A673 (cell line): ENCODE measurements at regions not wholly inside any gene's neighbourhood (a gene's known extent, or its start where the extent isn't known, plus 50 kb on each side); places are given as distances from the start of the nearest gene placed in this dataset.
"Not testable (repeated sequence)": the region's sequence is repeated elsewhere in the genome, so short reads cannot be mapped to it uniquely, and the experiment has no call there.

Experiments
- BruUV-seq: library from RNA; stranded (reverse); fragments of 400-500 nt; replicated peaks from 2 replicates; lab custom pipeline; 2021; lab: Mats Ljungman, UMichigan
- CTCF ChIA-PET: fragments of 300-600 bp; sonication (Branson Sonifier 250); formaldehyde crosslinking; loops from one replicate; lab custom pipeline; 2022; ENCODE audit warnings: antibody characterized with exemption; lab: Charles Lee
- POLR2A ChIA-PET: fragments of 300-600 bp; sonication (Branson Sonifier 250); formaldehyde crosslinking; loops from one replicate; lab custom pipeline; 2022; ENCODE audit warnings: antibody characterized with exemption; ENCODE audit not compliant: low non-redundant PET; lab: Charles Lee
- DNase-seq: peaks from one replicate; pipeline ENCODE4 v3.0.0-alpha.2; 2015; ENCODE audit warnings: low spot score
- H3K27ac ChIP-seq: fragments of 200-600 bp; sonication (generic); 2 replicates; pipeline ENCODE4 v1.5.1; 2016; ENCODE audit warnings: mixed run types, low read depth, mild to moderate bottlenecking, mixed read lengths, antibody characterized with exemption, low read length; ENCODE audit not compliant: poor library complexity, severe bottlenecking
- H3K27me3 ChIP-seq: fragments of 200-600 bp; sonication (generic); replicated peaks from 2 replicates; pipeline ENCODE4 v1.6.1; 2017; ENCODE audit warnings: mixed run types, low read depth, mild to moderate bottlenecking, mixed read lengths, antibody characterized with exemption, low read length; ENCODE audit not compliant: insufficient read depth, poor library complexity
- H3K36me3 ChIP-seq: fragments of 200-600 bp; sonication (generic); 2 replicates; pipeline ENCODE4 v1.6.1; 2016; ENCODE audit warnings: mixed run types, mild to moderate bottlenecking, mixed read lengths, antibody characterized with exemption, low read length; ENCODE audit not compliant: insufficient read depth, poor library complexity, severe bottlenecking
- H3K4me1 ChIP-seq: fragments of 200-600 bp; sonication (generic); 2 replicates; pipeline ENCODE4 v1.6.1; 2017; ENCODE audit warnings: mixed run types, mild to moderate bottlenecking, mixed read lengths, antibody characterized with exemption, low read length; ENCODE audit not compliant: insufficient read depth, poor library complexity, severe bottlenecking
- H3K4me3 ChIP-seq: fragments of 200-600 bp; sonication (generic); 2 replicates; pipeline ENCODE4 v1.5.1; 2016; ENCODE audit warnings: low read depth, mixed run types, mild to moderate bottlenecking, mixed read lengths, low read length; ENCODE audit not compliant: poor library complexity, severe bottlenecking
- H3K9me3 ChIP-seq: fragments of 200-600 bp; sonication (generic); 2 replicates; pipeline ENCODE4 v1.6.1; 2016; ENCODE audit warnings: mixed run types, low read depth, mild to moderate bottlenecking, mixed read lengths, antibody characterized with exemption, low read length; ENCODE audit not compliant: poor library complexity, severe bottlenecking
- EZH2 ChIP-seq: fragments of 200-600 bp; sonication (generic); IDR thresholded peaks from 2 replicates; pipeline ENCODE4 v1.6.1; 2017; ENCODE audit warnings: borderline replicate concordance, low read depth, mild to moderate bottlenecking, mixed read lengths, antibody characterized with exemption, low read length; ENCODE audit not compliant: poor library complexity, severe bottlenecking
- intact Hi-C: fragments of 100-400 bp; cut with micrococcal nuclease; formaldehyde crosslinking; loops from one replicate; pipeline ENCODE4 v1.10.0; 2022; ENCODE audit not compliant: unreplicated experiment
- TF ChIP-seq, protein P1 (sequence below): fragments of 300-800, 200-600 bp; sonication (generic); conservative IDR thresholded peaks from 2 replicates; pipeline ENCODE4 v1.5.1; 2017; ENCODE audit warnings: low read depth, mild to moderate bottlenecking, antibody characterized with exemption, low read length, moderate library complexity, mixed read lengths

DNA sequence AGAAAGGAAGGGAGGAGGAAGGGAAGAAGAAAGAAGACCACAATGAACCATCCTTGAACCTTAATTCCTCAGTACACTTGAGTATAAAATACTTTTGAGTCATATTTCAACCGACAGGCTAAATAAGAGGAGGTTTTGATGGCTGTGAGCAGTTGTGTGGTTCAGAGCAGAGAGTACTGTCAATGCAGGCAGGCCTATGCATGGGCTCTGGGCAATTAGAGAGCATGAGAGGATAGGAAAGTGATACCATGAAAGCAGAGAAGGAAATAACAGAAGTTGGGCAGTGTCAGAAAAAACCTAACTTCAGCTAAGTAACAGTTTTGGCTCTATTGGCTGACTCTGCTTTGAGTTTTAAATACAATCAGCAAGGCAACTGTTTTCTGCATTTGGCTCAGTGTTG, 123.6 kb upstream of the STK17B start:
- ChIA-PET POLR2A (no interaction called here), CTCF (no interaction called here)
- TF ChIP-seq, protein P1, sequence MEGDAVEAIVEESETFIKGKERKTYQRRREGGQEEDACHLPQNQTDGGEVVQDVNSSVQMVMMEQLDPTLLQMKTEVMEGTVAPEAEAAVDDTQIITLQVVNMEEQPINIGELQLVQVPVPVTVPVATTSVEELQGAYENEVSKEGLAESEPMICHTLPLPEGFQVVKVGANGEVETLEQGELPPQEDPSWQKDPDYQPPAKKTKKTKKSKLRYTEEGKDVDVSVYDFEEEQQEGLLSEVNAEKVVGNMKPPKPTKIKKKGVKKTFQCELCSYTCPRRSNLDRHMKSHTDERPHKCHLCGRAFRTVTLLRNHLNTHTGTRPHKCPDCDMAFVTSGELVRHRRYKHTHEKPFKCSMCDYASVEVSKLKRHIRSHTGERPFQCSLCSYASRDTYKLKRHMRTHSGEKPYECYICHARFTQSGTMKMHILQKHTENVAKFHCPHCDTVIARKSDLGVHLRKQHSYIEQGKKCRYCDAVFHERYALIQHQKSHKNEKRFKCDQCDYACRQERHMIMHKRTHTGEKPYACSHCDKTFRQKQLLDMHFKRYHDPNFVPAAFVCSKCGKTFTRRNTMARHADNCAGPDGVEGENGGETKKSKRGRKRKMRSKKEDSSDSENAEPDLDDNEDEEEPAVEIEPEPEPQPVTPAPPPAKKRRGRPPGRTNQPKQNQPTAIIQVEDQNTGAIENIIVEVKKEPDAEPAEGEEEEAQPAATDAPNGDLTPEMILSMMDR, result no peak
- Histone ChIP-seq H3K27me3 (no peaks in the 10 kb centered on the region), H3K4me3 (no peak overlapping the region), H3K36me3 (no peaks in the 10 kb centered on the region), H3K4me1 (no peaks in the 10 kb centered on the region), H3K27ac (no peak overlapping the region), H3K9me3 (no peaks in the 10 kb centered on the region)
- DNase-seq, result no peak
- no TSS peak for BruUV-seq
- intact Hi-C loops, result no loop called here

DNA sequence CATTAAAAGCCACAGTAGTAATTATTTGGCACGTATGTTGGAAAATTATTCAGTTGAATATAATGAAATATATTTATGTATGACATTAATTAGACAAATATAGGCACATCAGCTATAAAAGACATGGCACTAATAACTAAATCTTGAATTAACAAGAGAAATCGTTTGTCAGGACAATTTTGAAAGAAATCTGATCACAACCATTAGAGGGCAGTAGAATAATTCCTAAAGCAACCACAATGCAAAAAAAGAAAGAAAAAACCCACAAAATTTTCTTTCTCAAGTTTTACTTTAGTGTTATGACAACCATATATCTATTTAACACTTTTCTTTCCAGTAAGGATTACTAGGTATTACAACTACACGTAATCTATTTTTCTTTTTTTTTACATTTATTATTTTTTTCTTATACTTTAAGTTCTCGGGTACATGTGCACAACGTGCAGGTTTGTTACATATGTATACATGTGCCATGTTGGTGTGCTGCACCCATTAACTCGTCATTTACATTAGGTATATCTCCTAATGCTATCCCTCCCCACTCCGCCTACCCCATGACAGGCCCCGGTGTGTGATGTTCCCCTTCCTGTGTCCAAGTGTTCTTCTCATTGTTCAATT, 126.8 kb upstream of the STK17B start:
- DNase-seq, result peak; percentile 55
- intact Hi-C loops, result loop anchor here (1.0 to 2.0 kb wide), 3 partner anchors 39 to 461 kb away; no protein-coding TSS in a partner anchor
- CTCF ChIA-PET, result interaction anchor here (0.6 to 1.5 kb wide), 3 partner anchors 39 to 308 kb away, joined by 3 to 7 read pairs (median 3); no protein-coding TSS in a partner anchor
- H3K4me1 ChIP-seq, BruUV-seq, H3K27ac ChIP-seq, H3K9me3 ChIP-seq, H3K27me3 ChIP-seq, H3K36me3 ChIP-seq, POLR2A ChIA-PET, H3K4me3 ChIP-seq: not testable (repeated sequence)
- TF ChIP-seq, protein P1, result peak; percentile 68

DNA sequence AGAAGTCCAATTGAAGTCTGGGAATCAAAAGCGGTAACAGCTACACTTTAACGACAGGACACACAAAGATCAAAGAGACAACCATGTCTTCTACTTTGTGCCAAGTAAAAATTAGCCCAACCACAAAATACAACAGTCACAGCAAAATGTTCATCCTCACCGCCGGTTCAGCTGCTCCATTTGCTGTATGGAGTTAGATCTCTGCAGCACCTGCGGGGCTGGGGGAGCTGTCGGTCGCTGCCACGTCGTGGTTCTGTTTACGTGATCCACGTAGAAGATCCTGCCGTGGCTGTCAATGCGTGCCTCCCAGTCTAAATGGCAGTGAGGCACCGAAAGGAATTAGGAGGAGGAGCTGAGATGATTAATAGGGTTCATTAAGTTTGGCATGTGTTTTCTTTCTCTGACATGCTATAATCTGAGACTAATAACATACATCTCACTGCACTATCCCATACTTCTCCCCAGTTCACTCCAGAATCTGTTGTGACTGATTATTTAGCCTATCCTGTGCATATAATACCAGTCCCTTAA, 136.5 kb upstream of the STK17B start:
- intact Hi-C loops, result no loop called here
- TF ChIP-seq EZH2, result no peak
- TF ChIP-seq, protein P1, result no peak
- DNase-seq, result no peak
- no peak overlapping the region for H3K4me3 ChIP-seq
- no peaks in the 10 kb centered on the region for H3K9me3 ChIP-seq
- H3K27me3 ChIP-seq, result no peaks in the 10 kb centered on the region
- no peaks in the 10 kb centered on the region for H3K36me3 ChIP-seq
- BruUV-seq, result no TSS peak
- H3K4me1 ChIP-seq, result peaks cover 8% of the 10 kb centered on the region
- CTCF ChIA-PET, result interaction anchor here (0.6 to 1.2 kb wide), 2 partner anchors 30 to 67 kb away, joined by 3 read pairs; no protein-coding TSS in a partner anchor
- no peak overlapping the region for H3K27ac ChIP-seq
- POLR2A ChIA-PET, result no interaction called here
